Tibial nerve (tissue), 3 donors: ENCODE measurements at regions not wholly inside any gene's neighbourhood (a gene's known extent, or its start where the extent isn't known, plus 50 kb on each side); places are given as distances from the start of the nearest gene placed in this dataset.
"Not testable (repeated sequence)": the region's sequence is repeated elsewhere in the genome, so short reads cannot be mapped to it uniquely, and the experiment has no call there.

Source experiments
- POLR2A ChIP-seq, 2 donors: fragments of 450-650 bp; IDR thresholded peaks; one replicate each; pipeline ENCODE4 v1.6.1; 2017; ENCODE audit warnings: antibody characterized with exemption in 2 of 2, mild to moderate bottlenecking in 2 of 2, moderate library complexity in 2 of 2
- TF ChIP-seq, protein P1 (sequence below), 5 experiments: fragments of 200-600 bp in 3 of 5; fragments of 450-650 bp in 2 of 5; sonication (generic) in 3 of 5; IDR thresholded peaks; one replicate each; pipeline ENCODE4 v1.5.1; 2016 to 2019; ENCODE audit warnings: antibody characterized with exemption in 5 of 5, mild to moderate bottlenecking in 3 of 5, moderate library complexity in 2 of 5

GRCh38 chr9:67470739-67471138 is 388.0 kb upstream of the ANKRD20A1 start:
- TF ChIP-seq, protein P1, sequence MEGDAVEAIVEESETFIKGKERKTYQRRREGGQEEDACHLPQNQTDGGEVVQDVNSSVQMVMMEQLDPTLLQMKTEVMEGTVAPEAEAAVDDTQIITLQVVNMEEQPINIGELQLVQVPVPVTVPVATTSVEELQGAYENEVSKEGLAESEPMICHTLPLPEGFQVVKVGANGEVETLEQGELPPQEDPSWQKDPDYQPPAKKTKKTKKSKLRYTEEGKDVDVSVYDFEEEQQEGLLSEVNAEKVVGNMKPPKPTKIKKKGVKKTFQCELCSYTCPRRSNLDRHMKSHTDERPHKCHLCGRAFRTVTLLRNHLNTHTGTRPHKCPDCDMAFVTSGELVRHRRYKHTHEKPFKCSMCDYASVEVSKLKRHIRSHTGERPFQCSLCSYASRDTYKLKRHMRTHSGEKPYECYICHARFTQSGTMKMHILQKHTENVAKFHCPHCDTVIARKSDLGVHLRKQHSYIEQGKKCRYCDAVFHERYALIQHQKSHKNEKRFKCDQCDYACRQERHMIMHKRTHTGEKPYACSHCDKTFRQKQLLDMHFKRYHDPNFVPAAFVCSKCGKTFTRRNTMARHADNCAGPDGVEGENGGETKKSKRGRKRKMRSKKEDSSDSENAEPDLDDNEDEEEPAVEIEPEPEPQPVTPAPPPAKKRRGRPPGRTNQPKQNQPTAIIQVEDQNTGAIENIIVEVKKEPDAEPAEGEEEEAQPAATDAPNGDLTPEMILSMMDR (IDR thresholded peaks at IDR 0.05): not testable (repeated sequence)
- not testable (repeated sequence) for TF ChIP-seq POLR2A (IDR thresholded peaks at IDR 0.05)
